K562 (cell line): ENCODE measurements at regions not wholly inside any gene's neighbourhood (a gene's known extent, or its start where the extent isn't known, plus 50 kb on each side); places are given as distances from the start of the nearest gene placed in this dataset.

Experiments
- ATAC-seq: fragments of 200-7000 bp; cut with Tn5 transposase; 3 replicates; pipeline ENCODE4 v1.9.1; 2020; ENCODE audit warnings: moderate library complexity
- BruUV-seq: library from RNA; stranded (reverse); fragments of 400-500 nt; replicated peaks from 2 replicates; lab custom pipeline; 2021; lab: Mats Ljungman, UMichigan
- CTCF ChIA-PET: fragments of 300-600 bp; formaldehyde crosslinking; extraction: SDS; loops from one replicate; lab custom pipeline; 2021; ENCODE audit warnings: low intra/inter-chr PET ratio; lab: Yijun Ruan, JAX
- POLR2A ChIA-PET: fragments of 300-600, 350-650 bp; sonication (Branson Sonifier 250); formaldehyde crosslinking; extraction: SDS; loops from one replicate; lab custom pipeline; 2021; ENCODE audit warnings: antibody characterized with exemption, inconsistent platforms; lab: Yijun Ruan, JAX
- DNase-seq, 4 experiments: peaks; one replicate each; pipeline versions ENCODE4 v3.0.0 to v3.0.0-alpha.2; 2011 to 2018; ENCODE audit warnings: low spot score in 3 of 4, mixed read lengths in 3 of 4; ENCODE audit errors: extremely low read depth in 1 of 4
- FAIRE-seq: peaks from 2 replicates; lab custom pipeline; 2011; peaks lifted over from hg19 to GRCh38; lab: Jason Lieb, UNC
- H2AFZ ChIP-seq: 2 replicates; pipeline ENCODE4 v1.6.0; 2011; ENCODE audit warnings: low read depth, low read length, control low read depth, inconsistent platforms
- H3K27ac ChIP-seq: fragments of 200-600 bp; 3 replicates; pipeline ENCODE4 v1.8.0; 2011; ENCODE audit warnings: low read depth, mild to moderate bottlenecking, control low read depth, inconsistent platforms, low read length, moderate library complexity, mixed read lengths; ENCODE audit errors: extremely low read depth
- H3K27me3 ChIP-seq, 2 experiments: fragments of 300-600 bp in 1 of 2; 2 replicates in 1 of 2; 3 replicates in 1 of 2; pipeline versions ENCODE4 v1.6.0 to v1.8.0; 2011; ENCODE audit warnings: inconsistent platforms in 2 of 2, low read length in 2 of 2, mild to moderate bottlenecking in 1 of 2, mixed read lengths in 1 of 2, moderate library complexity in 1 of 2; ENCODE audit not compliant: control insufficient read depth in 2 of 2, insufficient read depth in 2 of 2
- H3K36me3 ChIP-seq: fragments of 300-600 bp; 3 replicates; pipeline ENCODE4 v1.8.0; 2011; ENCODE audit warnings: mild to moderate bottlenecking, low read length, inconsistent platforms; ENCODE audit not compliant: control insufficient read depth, insufficient read depth
- H3K4me1 ChIP-seq, 2 experiments: fragments of 200-600 bp in 1 of 2; replicated peaks in 1 of 2; 2 replicates in 1 of 2; 3 replicates in 1 of 2; pipeline versions ENCODE4 v1.5.1 to v1.8.0; 2011; ENCODE audit warnings: inconsistent platforms in 2 of 2, low read length in 2 of 2, mild to moderate bottlenecking in 1 of 2, mixed read lengths in 1 of 2, moderate library complexity in 1 of 2; ENCODE audit not compliant: control insufficient read depth in 2 of 2, insufficient read depth in 2 of 2
- H3K4me2 ChIP-seq: 2 replicates; pipeline ENCODE4 v1.6.1; 2011; ENCODE audit warnings: low read length, control low read depth, inconsistent platforms, mixed read lengths; ENCODE audit not compliant: insufficient read depth
- H3K4me3 ChIP-seq: fragments of 200-600 bp; sonication (generic), shearing (Covaris generic); 2 replicates; pipeline ENCODE4 v1.5.1; 2016; ENCODE audit warnings: control low read depth, inconsistent platforms
- H3K79me2 ChIP-seq: fragments of 200-600 bp; 3 replicates; pipeline ENCODE4 v1.8.0; 2011; ENCODE audit warnings: low read length, inconsistent platforms; ENCODE audit not compliant: control insufficient read depth, insufficient read depth
- H3K9ac ChIP-seq, 2 experiments: 2 replicates each; pipeline versions ENCODE4 v1.6.0 to v1.6.1; 2011; ENCODE audit warnings: low read depth in 2 of 2, low read length in 2 of 2, control low read depth in 1 of 2, inconsistent platforms in 1 of 2, mild to moderate bottlenecking in 1 of 2, mixed read lengths in 1 of 2; ENCODE audit not compliant: insufficient read depth in 1 of 2
- H3K9me1 ChIP-seq: one replicate; pipeline ENCODE4 v1.6.0; 2011; ENCODE audit warnings: inconsistent platforms, mild to moderate bottlenecking, low read length, moderate library complexity; ENCODE audit not compliant: control insufficient read depth, insufficient read depth
- H3K9me3 ChIP-seq: replicated peaks from 2 replicates; pipeline ENCODE4 v1.5.1; 2011; ENCODE audit warnings: low read depth, low read length, inconsistent platforms; ENCODE audit not compliant: control insufficient read depth, insufficient read depth
- H4K20me1 ChIP-seq: replicated peaks from 2 replicates; pipeline ENCODE4 v1.6.1; 2011; ENCODE audit warnings: low read length, inconsistent platforms, mixed read lengths; ENCODE audit not compliant: control insufficient read depth, insufficient read depth
- GTF2F1 ChIP-seq: IDR thresholded peaks from 2 replicates; pipeline ENCODE4 v1.6.1; 2011; ENCODE audit warnings: low read depth, low read length, improper control_type of control experiment
- HMG20B ChIP-seq: fragments of 250-450 bp; sonication (Bioruptor Pico); IDR thresholded peaks from 2 replicates; pipeline ENCODE4 v1.5.0; 2021; ENCODE audit warnings: mild to moderate bottlenecking
- MTA1 ChIP-seq: fragments of 450-650 bp; IDR thresholded peaks from 2 replicates; pipeline ENCODE4 v1.6.1; 2017; ENCODE audit warnings: borderline replicate concordance
- NR2F6 ChIP-seq: fragments of 450-650 bp; formaldehyde crosslinking; IDR thresholded peaks from 2 replicates; pipeline ENCODE4 v1.4.0; 2020; ENCODE audit warnings: mild to moderate bottlenecking
- POLR2H ChIP-seq: IDR thresholded peaks from 2 replicates; pipeline ENCODE4 v1.6.1; 2016; ENCODE audit warnings: missing genetic modification characterization, low read depth, mild to moderate bottlenecking, control low read depth, missing compliant biosample characterization, moderate library complexity
- ZNF165 ChIP-seq: fragments of 250-450 bp; sonication (Bioruptor Pico); IDR thresholded peaks from 2 replicates; pipeline ENCODE4 v1.4.0; 2020; ENCODE audit warnings: borderline replicate concordance
- ZNF316 ChIP-seq: fragments of 450-650 bp; IDR thresholded peaks from 2 replicates; pipeline ENCODE4 v1.6.1; 2016
- WGBS: fragments of 100-300 bp; shearing (Covaris generic); methylation state at CpG from one replicate; pipeline ENCODE4 v1.1.6; 2016; ENCODE audit warnings: low coverage, mixed read lengths; ENCODE audit not compliant: insufficient coverage; ENCODE audit errors: missing lambda C conversion rate; 5-methylcytosine and 5-hydroxymethylcytosine counted together
- in situ Hi-C: fragments of 300-500 bp; cut with MboI; formaldehyde crosslinking; loops from 4 replicates; pipeline ENCODE4 v1.15.0; 2018; ENCODE audit warnings: inconsistent platforms, mixed read lengths
- intact Hi-C: fragments of 100-400 bp; cut with micrococcal nuclease; formaldehyde crosslinking; loops from 2 replicates; pipeline ENCODE4 v1.14.2; 2022
- TF ChIP-seq, protein P1 (sequence below): fragments of 450-650 bp; formaldehyde crosslinking; IDR thresholded peaks from 2 replicates; pipeline ENCODE4 v1.4.0; 2022; ENCODE audit warnings: missing genetic modification characterization

DNA sequence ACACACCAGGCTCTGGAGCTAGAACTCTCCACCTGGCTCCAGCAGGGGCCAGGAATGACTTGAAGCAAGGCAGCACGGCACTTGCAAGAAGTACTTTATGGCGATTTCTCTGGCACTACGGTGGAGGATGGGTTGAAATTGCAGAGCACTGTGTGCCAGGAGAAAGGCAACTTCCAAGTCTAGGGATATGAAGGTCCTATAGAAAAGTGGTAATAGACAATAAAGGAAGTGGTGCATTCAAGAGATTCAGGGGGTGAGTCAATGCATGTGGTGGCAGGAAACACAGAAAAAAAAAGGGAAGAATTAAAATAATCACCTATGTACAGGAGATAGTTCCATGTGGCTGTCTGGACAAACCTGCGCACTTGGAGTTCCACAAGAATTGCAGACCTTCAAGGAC is 240.3 kb upstream of the DYNLRB2 start (continued):
- TF ChIP-seq, protein P1, sequence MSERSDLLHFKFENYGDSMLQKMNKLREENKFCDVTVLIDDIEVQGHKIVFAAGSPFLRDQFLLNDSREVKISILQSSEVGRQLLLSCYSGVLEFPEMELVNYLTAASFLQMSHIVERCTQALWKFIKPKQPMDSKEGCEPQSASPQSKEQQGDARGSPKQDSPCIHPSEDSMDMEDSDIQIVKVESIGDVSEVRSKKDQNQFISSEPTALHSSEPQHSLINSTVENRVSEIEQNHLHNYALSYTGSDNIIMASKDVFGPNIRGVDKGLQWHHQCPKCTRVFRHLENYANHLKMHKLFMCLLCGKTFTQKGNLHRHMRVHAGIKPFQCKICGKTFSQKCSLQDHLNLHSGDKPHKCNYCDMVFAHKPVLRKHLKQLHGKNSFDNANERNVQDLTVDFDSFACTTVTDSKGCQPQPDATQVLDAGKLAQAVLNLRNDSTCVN = no peak
- TF ChIP-seq NR2F6 = no peak

DNA sequence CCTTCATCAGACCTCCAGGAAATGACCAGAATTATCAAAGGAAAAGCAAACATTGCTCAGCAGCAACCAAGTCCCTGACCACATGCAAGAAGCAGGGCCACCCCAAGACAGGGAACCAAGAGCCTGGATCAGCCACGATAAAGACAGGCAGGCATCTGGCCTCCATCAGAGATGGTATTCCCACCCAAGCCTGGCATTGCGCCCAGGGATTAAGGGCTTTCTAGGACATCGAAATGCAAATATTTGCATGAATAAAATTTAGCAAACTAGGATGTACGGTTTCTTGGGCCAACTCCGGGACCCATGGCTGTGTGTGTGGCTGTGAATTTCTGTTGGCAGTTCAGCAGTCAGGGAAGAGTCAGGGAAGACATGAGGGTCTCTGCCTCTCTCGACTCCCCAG is 241.4 kb upstream of the DYNLRB2 start:
- 1% methylated on average over 6 of the region's 6 CpGs for WGBS
- TF ChIP-seq GTF2F1 = no peak
- TF ChIP-seq HMG20B = no peak
- no peak for TF ChIP-seq MTA1
- no peak for TF ChIP-seq ZNF316
- no peak for TF ChIP-seq POLR2H
- TF ChIP-seq ZNF165 (CRISPR knock-in tag) = no peak
- ATAC-seq (no peak), FAIRE-seq (no peak), DNase-seq (no peak)
- no TSS peak for BruUV-seq
- H3K4me3 ChIP-seq = no peak overlapping the region
- intact Hi-C loops = no loop called here
- ChIA-PET POLR2A (interaction anchor here (0.6 to 1.6 kb wide), 3 partner anchors 8 to 348 kb away, joined by 3 read pairs; no protein-coding TSS in a partner anchor), CTCF (interaction anchor here (0.6 kb wide), 1 partner anchor 697 kb away, joined by 4 read pairs; no protein-coding TSS in a partner anchor)
- no peaks in the 10 kb centered on the region for H3K79me2 ChIP-seq
- no peak overlapping the region for H3K27ac ChIP-seq
- no peaks in the 10 kb centered on the region for H4K20me1 ChIP-seq
- no peak overlapping the region for H2AFZ ChIP-seq
- H3K4me2 ChIP-seq = no peak overlapping the region
- in situ Hi-C loops = no loop called here
- H3K9ac ChIP-seq = no peak overlapping the region
- H3K27me3 ChIP-seq = no peaks in the 10 kb centered on the region; a peak in 1 of 5 replicates
- H3K9me3 ChIP-seq = no peaks in the 10 kb centered on the region
- no peaks in the 10 kb centered on the region for H3K4me1 ChIP-seq
- no peaks in the 10 kb centered on the region for H3K36me3 ChIP-seq
- no peaks in the 10 kb centered on the region for H3K9me1 ChIP-seq
